Prostate gland (tissue), 2 donors: ENCODE measurements at regions not wholly inside any gene's neighbourhood (a gene's known extent, or its start where the extent isn't known, plus 50 kb on each side); places are given as distances from the start of the nearest gene placed in this dataset.

Experiments
- CTCF ChIP-seq, 4 experiments: fragments of 200-600 bp in 2 of 4; fragments of 450-650 bp in 2 of 4; sonication (generic) in 2 of 4; IDR thresholded peaks; 1 replicate in 3 of 4; 2 replicates in 1 of 4; pipeline ENCODE4 v1.5.1; 2016 to 2019; ENCODE audit warnings: antibody characterized with exemption in 4 of 4, mild to moderate bottlenecking in 2 of 4, moderate library complexity in 2 of 4
- POLR2A ChIP-seq: fragments of 450-650 bp; IDR thresholded peaks from one replicate; pipeline ENCODE4 v1.6.1; 2016; ENCODE audit warnings: antibody characterized with exemption, mild to moderate bottlenecking
- POLR2AphosphoS5 ChIP-seq: sonication (generic); formaldehyde crosslinking; IDR thresholded peaks from one replicate; pipeline ENCODE4 v1.6.1; 2017; ENCODE audit warnings: antibody characterized with exemption

GRCh38 chr12:90741611-90742010, 213.4 kb downstream of the CCER1 start:
- TF ChIP-seq CTCF (IDR thresholded peaks at IDR 0.05) (no peak), POLR2A (no peak), POLR2AphosphoS5 (no peak)
